ENCODE measurements at regions not wholly inside any gene's neighbourhood (a gene's known extent, or its start where the extent isn't known, plus 50 kb on each side); places are given as distances from the start of the nearest gene placed in this dataset.
"Not testable (repeated sequence)": the region's sequence is repeated elsewhere in the genome, so short reads cannot be mapped to it uniquely, and the experiment has no call there.

DNA sequence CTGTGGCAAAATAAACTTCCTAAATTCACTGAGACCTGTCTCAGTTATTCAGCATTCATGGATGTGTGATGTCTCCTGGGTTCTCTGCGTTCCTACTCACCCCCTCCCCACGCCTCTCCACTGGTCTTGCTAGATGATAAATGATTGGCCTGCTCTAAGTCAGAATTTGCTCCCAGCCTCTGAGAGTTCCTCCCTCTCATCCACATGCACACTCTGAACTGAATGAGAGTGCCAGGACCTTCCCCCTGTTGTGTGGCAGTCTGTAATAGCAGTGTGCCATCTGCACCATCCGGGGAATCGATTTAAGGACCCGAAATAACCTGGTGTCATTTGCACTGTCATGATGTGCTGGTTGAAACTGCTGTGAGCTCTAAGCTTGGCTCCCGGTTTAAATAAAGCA lies 135.8 kb upstream of the AFDN start:
- DNase-seq: no peak

DNA sequence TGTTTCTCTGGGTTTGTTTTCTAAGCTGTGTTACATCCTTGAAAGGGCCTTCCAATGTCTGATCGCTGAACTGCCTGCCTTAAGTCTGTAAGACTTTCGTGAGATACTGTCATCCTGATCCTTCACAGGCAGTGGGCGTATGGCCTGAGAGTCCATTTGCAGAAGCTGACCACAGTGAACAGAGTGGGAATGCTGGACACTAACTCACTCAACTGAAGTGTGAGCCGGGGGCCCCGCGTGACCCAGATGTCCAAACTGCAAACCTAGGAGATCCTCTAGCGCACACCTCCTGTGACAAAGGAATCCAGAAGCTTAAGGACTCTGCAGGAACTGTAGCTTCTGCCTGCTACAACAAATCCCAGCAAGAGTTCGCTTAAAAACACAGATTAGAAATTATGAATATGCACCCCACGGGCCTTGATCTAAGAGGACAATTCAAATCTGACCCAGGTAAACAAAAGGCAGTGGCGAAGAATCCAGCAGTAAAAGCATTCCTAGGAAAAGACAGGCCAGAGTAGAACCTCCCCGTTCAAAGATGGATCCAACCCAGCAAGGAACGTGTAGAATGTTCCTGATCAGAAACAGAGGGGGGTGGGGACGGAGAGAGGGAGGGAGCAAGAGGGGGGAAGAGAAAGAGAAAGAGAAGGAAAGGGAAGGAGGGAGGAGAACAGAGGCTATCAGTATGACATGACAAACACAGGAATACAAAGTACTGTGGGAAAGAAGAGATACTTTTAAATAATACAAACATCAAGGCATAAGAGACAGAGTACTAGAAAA lies 135.0 kb upstream of the AFDN start:
- no peak for DNase-seq

DNA sequence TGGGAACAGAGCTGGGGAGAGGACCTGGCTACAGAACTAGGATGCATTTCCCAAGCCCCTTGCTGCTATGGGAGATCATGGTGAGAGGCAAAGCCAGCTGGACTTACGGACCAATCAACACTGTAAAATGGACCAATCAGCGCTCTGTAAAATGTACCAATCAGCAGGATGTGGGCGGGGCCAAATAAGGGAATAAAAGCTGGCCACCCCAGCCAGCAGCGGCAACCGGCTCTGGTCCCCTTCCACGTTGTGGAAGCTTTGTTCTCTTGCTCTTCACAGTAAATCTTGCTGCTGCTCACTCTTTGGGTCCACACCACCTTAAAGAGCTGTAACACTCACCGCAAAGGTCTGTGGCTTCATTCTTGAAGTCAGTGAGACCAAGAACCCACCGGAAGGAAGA lies 133.2 kb upstream of the AFDN start:
- DNase-seq: not testable (repeated sequence)

DNA sequence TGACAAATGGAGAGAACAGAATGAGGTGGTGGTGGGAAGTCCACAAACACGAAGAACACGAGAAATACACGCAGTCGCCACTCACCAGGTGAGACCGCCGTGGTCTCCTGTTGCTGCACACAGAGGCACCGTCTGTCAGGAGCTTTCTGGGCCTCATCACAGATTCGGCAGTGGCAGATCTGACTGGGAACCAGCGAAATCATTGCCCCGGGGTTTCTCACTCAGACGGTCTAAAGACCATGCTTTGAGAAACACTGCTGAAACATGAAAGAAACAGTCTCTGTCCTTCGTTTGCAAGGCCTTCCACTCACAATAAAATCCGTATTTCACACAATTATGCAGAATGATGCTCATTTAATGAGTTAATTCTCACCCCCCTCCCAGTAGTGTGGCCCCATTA lies 130.9 kb upstream of the AFDN start:
- no peak for DNase-seq

DNA sequence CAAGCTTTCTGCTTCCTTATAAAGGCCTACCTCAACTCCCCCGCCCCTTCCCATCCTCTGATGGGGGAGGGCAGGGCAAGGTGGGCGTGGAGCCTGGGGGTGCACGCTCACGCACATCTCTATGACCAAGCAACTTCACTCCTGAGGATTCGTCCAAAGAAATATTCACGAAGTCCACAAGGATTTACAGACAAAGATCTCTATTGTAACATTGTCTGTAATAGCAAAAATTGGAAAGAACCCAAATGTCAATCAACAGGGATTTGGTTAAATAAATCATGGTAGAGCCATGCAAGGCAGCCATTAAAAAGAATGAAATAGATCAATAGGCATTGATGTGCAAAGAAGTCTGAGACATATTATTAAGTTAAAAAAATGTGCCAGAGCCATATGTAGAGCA lies 130.4 kb upstream of the AFDN start:
- no peak for DNase-seq

DNA sequence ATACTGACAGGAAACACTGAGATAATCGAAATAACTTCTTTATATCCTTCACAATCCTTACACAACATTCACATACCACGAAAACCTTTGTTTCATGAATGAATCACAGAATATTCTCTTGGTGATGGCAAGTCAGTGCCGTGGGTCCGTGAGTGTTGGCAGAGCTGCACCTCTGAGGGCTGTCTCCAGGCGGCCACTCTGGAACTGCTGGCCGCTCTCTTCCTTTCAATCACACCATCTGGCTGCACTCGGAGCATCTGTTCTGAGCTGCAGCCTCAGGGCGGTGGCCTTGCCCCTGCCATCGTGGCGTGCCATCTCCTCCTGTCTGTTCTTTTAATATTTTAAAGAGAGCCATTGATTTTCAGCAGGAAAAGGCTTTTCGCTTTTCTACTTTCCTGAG lies 129.4 kb upstream of the AFDN start:
- DNase-seq: no peak

DNA sequence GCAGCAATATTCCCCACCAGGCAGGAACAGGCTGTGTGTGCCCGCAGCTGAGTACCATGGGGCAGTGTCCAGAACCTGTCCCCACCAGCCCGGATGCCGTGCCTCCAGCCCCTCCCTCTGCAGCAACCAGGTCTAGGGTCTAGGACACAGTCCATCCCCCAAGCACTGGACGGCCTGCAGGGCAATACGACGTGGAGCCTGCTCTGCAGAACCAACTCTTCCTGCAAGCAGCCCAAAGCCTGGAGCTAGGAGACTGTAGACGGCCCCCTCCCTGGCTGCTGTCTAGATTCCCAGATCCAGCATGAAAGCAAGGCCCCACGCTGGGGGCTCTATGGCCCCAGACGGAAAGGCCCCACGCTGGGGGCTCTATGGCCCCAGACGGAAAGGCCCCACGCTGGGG lies 128.2 kb upstream of the AFDN start:
- DNase-seq: no peak

DNA sequence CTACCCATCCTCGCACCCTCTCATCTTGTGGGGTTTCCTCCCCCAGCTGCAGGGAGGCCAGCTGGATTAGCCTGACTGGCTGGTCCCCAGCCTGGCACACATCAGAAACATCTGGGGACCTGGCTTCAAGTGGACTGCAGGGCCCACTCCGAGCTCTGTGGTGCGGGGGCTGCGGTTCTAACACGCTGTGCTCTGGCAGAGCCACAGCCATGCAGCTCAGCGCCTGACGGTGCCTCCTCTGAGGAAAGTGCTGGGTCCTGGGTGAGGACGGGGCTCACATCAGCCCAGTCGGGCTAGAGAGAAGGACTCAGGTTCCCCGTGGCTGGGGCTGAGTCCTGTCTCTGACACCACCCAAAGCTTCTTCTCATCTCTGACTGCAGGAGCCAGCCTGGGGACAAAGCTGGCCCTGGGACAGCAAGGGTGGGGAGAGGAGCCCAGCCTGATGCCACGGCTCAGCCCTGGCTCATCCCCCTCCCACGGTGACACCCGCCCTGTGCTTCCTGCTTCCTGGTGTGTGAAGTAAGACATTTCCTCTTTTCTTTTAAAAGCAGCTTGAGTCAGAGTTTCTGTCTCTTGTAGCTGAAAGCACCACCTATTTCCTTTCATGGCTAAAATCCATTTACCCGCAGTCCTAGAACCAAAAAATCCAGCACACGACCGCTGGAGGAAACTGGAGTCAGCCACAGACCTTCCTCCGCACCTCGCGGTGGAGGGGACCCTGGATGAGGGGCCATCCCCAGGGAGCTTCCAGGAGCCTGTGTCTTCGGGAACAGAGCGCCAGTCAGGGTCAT lies 127.4 kb upstream of the AFDN start:
- DNase-seq: no peak

DNA sequence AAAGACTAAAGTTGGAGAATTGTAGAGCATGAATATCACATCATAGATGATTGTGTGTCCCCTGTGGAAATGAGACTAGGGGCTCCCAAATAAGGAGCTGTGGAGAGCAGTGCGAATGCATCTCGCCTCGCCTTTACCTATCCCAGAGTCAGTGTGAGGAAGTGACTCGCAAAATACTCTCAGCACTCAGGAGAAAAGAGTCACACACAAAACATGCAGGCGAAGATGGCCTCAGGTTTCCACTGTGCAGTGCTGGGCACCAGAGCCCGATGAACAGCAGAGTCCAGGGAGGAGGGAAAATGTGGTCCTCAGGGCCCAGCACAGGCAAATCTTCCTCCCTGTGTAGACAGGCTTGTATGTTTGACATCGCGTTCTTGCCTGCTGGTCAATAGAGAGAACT lies 126.5 kb upstream of the AFDN start:
- no peak for DNase-seq

DNA sequence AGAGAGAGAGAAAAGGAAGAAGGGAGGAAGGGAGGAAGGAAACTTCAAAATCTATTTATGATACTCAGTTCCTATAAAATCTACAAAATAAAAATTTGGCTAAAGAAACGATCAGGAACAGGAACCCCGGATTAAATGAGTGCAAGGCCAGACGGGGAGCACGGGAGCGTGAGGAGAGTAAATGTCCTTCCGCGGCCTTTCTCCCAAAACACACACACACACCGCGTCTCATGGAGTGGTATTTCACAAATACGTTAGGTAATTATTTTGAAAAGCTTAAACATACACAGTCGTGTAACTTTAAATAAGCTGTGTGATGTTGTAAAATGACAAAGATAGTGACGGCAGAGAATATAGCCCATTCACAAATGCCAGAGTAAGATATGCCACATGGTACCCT lies 125.7 kb upstream of the AFDN start:
- no peak for DNase-seq

DNA sequence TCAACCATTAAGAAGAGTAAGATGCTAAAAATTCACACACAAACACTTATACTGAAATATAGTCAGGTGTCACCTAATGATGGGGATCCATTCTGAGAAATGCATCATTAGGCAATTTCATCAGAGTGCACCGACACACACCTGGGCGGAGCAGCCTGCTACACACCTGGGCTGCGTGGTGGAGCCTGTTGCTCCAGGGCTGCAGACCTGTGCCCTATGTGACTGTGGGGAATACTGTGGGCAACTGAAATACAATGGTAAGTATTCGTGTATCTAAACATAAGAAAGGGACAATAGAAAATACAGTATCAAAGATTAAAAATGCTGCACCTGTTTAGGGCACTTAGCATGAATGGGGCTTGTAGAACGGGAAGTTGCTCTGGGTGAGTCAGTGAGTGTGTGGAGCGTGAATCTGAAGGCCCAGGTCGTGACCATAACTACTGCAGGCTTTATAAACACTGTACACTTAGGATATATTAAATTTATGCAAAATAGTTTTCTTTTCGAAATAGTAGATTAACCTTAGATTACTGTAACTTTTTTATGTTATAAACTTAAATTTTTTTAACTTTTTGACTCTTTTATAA lies 124.4 kb upstream of the AFDN start:
- no peak for DNase-seq

DNA sequence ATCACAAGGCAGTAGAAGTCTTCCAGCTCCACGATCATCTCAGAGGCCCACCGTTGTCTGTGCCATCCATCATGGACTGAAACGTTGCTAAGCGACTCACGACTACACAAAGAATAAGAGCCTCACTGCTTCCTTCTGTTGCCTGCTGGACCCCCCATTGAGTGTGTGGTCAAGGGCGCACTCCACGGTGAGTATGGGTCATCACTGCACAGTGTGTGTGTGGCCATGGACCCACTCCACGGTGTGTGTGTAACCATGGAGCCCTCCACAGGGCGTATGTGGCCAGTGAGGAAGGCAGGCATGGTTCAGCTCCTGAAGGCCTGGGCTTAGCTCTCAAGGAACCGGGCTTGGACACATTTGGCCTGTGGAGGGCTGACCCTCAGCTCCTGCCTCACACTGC lies 123.4 kb upstream of the AFDN start:
- DNase-seq: no peak

DNA sequence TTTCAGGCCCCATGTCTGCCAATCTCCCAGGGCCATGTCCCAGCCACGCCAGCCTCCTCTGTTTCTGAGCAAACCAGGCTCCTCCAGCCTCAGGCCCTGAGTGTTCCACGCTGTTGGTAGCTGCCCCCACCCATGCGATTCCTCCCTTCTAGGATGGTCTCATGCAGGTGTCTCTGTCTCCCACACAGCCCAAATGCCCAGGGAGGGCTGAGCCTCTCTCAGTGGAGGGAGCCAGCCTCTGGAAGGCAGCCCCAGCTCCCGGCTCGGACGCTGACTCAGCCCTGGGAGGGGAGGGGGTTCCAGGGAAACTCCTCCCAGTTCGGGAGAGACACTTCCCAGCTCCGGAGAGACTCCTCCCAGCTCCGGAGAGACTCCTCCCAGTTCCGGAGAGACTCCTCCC lies 122.9 kb upstream of the AFDN start:
- no peak for DNase-seq

DNA sequence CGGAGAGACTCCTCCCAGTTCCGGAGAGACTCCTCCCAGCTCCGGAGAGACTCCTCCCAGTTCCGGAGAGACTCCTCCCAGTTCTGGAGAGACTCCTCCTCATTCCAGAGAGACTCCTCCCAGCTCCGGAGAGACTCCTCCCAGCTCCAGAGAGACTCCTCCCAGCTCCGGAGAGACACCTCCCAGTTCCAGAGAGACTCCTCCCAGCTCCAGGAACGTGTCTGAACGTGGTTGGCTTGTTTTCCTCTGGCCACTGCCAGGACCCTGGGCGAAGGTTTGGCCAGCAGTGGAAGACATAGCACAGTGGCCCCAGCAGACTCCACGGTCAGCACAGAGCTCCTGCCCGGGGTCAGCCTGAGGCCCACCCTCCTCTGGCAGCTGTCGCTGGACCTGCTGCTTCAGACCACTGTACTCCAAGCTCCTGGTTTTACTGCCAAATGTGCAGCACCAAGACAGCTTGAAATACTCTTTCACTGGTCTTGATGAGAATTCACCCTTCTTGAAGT lies 122.3 kb upstream of the AFDN start:
- DNase-seq: no peak

DNA sequence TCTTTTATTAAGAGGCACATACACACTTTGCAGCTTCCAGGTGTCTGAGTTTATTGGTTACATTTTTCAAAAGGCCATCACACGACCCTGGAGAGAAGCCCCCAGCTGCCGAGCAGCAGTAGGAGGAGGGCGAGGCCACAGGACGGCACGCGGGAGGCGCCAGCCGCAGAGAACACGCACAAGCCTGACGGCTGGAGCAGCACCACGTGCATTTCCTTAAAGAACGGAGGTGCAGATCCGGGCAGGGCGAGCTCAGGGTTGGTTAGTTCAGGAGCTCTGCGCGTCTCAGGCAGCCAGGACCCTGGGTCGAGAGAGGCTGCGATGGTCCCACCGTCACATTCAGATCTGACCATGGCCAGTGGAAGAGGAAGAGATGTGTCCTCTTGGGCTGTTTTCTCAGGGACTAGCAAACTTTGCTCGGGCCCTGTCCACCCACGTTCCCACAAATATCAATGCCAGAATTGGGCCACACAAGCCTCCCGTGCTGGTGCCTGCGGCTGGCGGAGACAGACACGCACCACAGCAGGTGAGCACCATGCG lies 121.4 kb upstream of the AFDN start:
- no peak for DNase-seq

DNA sequence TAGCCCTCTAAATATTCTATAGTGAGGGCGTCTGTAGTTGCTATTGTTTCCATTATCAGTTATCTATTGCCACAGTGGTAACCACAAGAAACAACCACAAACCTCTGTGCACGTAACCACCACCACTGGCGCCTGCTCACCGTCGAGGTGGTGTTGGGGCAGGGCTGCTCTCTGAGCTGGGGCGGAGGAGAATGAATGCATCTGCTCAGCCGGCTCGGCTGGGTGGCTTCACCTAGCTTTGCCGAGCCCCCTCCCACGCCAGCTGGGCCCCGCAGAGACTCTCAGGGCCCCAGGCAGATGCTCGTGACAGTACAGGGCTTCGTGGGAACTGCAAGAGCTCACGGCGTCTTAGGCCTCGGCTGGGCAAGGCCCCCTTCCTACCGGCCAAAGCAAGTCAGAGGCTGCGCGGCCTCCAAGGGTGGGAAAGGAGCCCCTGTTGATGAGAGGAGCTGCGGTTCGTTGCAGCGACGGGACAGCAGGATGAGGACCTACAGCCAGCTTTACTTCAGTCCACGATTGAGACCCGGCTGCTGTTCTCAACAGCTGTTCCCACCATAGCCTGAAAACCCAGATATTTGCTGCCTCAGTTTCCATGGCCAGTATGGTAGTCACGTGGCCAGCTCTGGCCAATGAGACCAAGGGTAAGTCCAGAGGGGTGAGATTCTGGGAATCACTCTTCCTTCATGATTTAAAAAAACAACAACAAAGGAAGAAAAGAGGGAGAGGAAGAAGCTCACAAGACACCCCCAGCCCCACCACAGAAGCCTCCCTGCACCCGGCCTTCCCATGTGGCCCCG lies 120.2 kb upstream of the AFDN start:
- no peak for DNase-seq

DNA sequence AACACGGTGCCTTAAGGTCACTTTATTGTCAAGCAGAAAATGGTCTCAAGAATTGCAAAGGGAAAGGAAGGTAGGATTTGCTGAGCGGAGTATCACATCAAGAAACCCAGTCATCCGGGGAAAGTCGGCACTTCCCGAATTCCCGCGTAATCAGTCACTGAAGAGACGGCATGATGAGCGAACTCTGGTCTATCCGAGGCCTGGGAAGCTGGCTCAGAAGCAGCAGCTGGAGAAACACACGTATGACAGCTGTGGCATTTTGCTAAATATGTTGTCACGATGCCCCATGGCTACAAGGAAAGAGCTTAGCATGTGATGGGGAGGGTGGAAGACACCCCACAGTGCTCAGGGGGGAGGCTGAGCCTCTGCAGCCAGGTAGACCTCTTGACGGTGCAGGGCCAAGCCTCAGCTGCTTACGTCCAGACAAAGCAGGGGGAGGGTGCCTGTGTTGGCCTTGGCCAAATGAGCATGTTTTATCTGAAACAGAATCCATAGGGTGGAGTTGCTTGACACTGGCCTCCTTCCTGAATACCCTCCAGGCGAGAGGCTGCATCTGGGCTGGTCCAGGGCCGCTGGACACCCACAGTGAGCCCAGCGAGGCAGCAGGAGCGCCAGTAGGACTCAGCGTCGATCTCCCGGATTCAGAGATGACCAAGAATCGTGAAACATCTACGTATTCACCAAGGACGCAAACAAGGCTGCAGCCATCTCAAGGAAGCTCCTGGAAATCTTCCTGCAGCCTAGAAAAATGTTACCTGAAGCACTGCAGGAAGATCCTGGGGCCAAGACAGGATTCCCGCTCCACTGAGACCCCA lies 118.8 kb upstream of the AFDN start:
- no peak for DNase-seq

DNA sequence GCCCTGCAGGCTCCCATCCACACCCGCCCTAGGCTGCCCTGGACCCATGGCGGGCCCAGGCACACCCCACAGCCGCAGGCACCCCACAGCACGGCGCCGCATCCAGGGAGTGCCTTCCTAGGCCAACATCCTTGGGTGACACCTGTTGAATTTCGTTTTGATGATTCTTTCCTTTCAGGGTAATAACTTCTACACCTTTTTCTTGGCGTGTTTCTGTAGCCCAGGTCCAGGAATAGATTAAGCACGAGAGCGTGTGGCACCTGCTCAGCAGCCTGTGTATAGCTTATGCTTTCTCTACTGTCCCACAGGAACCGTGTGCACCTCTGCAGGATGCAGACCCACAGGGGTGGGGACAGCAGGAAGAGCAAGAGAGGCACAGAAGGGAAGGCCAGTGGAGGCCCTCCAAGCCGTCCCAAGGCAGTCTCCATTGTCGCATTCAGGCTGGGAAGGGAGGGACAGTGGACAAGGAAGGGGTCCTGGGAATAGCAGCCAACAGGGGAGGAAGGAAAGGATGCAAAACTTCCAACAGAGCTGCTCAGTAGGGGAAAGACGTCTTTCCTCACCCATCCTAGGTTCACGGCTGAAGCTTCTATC lies 118.1 kb upstream of the AFDN start:
- DNase-seq: no peak

DNA sequence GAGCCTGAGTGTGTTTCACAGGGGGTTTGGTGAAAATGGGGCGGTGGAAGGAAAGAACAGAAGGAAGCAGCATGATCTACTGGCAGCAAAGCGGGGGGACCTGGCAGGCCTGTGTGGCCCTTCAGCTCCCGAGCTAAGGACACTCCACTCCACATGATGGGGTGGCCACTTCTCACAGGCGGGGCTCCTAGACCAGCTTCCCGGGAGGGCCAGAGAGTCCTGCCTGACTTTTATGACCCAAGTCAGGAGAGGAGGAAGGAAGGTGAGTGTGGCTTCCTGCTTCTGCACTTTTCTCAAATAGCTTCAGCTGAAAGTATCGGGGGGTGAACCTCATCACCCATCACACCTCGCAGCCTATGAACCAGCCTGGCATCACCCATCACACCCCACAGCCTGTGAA lies 117.5 kb upstream of the AFDN start:
- no peak for DNase-seq

DNA sequence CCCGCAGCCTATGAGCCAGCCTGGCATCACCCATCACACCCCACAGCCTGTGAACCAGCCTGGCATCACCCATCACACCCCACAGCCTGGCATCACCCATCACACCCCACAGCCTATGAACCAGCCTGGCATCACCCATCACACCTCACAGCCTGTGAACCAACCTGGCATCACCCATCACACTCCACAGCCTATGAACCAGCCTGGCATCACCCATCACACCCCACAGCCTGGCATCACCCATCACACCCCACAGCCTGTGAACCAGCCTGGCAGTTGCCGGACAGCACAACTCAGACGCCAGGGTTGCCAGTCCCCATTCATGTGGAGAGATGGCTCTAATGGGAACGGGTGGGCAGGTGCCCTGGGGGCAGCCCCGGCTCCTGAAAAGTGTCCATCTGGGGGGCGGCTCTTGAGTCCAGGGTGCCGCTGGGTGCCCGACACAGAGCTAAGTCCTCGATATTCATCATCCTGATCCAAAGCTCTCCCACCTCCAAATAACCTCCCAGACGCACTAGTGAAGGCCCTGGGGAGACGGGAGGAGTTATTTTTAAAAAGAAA lies 116.9 kb upstream of the AFDN start:
- not testable (repeated sequence) for DNase-seq

DNA sequence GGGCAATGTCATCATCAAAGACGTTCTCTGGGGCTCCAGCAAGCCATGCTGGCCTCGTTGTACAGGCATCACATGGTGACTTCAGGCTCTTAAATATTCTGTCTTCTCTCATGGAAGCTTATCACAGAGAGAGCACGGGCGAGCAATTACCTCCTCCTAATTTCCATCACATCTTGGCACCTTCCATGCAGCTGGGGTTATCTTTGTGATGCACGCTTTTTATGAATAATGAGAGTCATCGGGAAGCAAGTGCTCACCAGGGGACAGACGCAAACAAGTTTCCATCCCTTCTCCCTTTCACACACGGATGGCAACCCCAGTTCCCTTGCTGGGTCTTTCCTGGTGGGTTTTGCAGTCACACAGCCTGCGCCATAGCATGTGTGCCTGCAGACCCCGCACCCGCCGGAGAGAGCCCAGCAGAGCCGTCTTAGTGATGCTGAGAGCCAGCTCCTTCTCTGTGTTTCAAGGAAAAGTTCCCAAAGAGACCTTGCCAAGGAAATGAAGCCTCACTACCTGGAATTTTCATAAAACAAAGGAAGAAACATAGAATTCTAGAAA lies 116.3 kb upstream of the AFDN start:
- DNase-seq: no peak
